Panc1 (cell line): ENCODE measurements at regions not wholly inside any gene's neighbourhood (a gene's known extent, or its start where the extent isn't known, plus 50 kb on each side); places are given as distances from the start of the nearest gene placed in this dataset.

Source experiments
- ATAC-seq: fragments of 200-7000 bp; cut with Tn5 transposase; 2 replicates; pipeline ENCODE4 v1.9.1; 2020; ENCODE audit warnings: mild to moderate bottlenecking, moderate library complexity
- BruUV-seq: library from RNA; stranded (reverse); fragments of 400-500 nt; replicated peaks from 2 replicates; lab custom pipeline; 2021; lab: Mats Ljungman, UMichigan
- CTCF ChIA-PET: fragments of 300-600 bp; sonication (Branson Sonifier 250); formaldehyde crosslinking; loops from one replicate; lab custom pipeline; 2022; ENCODE audit warnings: antibody characterized with exemption; lab: Charles Lee
- POLR2A ChIA-PET: fragments of 300-600 bp; sonication (Branson Sonifier 250); formaldehyde crosslinking; loops from one replicate; lab custom pipeline; 2022; ENCODE audit warnings: antibody characterized with exemption; lab: Charles Lee
- DNase-seq: peaks from one replicate; pipeline ENCODE4 v3.0.0-alpha.2; 2010; ENCODE audit warnings: low read depth, low spot score
- H3K27ac ChIP-seq: 2 replicates; pipeline ENCODE4 v1.5.1; 2011; ENCODE audit warnings: mild to moderate bottlenecking, low read length, inconsistent platforms
- H3K27me3 ChIP-seq: fragments of 200-500 bp; sonication (Bioruptor generic); 2 replicates; pipeline ENCODE4 v1.6.0; 2014; ENCODE audit warnings: low read length, inconsistent platforms; ENCODE audit not compliant: control insufficient read depth, insufficient read depth
- H3K36me3 ChIP-seq: fragments of 200-500 bp; sonication (Bioruptor generic); 2 replicates; pipeline ENCODE4 v1.5.1; 2014; ENCODE audit warnings: inconsistent platforms, mild to moderate bottlenecking, low read length, moderate library complexity; ENCODE audit not compliant: control insufficient read depth, insufficient read depth
- H3K4me1 ChIP-seq: 2 replicates; pipeline ENCODE4 v1.5.1; 2011; ENCODE audit warnings: inconsistent platforms, mild to moderate bottlenecking, low read length, moderate library complexity; ENCODE audit not compliant: control insufficient read depth, insufficient read depth
- H3K4me3 ChIP-seq, 2 experiments: 2 replicates each; pipeline ENCODE4 v1.5.1; 2011 to 2012; ENCODE audit warnings: low read depth in 2 of 2, low read length in 2 of 2, mild to moderate bottlenecking in 2 of 2, inconsistent platforms in 1 of 2, moderate library complexity in 1 of 2
- H3K9me3 ChIP-seq: fragments of 200-500 bp; sonication (Bioruptor generic); 2 replicates; pipeline ENCODE4 v1.5.1; 2014; ENCODE audit warnings: low read depth, mild to moderate bottlenecking, inconsistent platforms, low read length, moderate library complexity; ENCODE audit not compliant: control insufficient read depth, insufficient read depth
- POLR2AphosphoS5 ChIP-seq: IDR thresholded peaks from 2 replicates; pipeline ENCODE4 v1.6.1; 2012; ENCODE audit warnings: mild to moderate bottlenecking, low read depth, low read length, moderate library complexity
- SIN3A ChIP-seq: IDR thresholded peaks from 2 replicates; pipeline ENCODE4 v1.6.1; 2012; ENCODE audit warnings: low read depth, mild to moderate bottlenecking, low read length, moderate library complexity, borderline replicate concordance; ENCODE audit not compliant: insufficient read depth
- TCF7L2 ChIP-seq: IDR thresholded peaks from 2 replicates; pipeline ENCODE4 v1.6.1; 2011; ENCODE audit warnings: mild to moderate bottlenecking, low read depth, low read length, inconsistent platforms
- in situ Hi-C: cut with HindIII; loops from 2 replicates; pipeline ENCODE4 v1.10.0; 2016; ENCODE audit warnings: low sequenced_read_pairs, low pct_unique_long_range_greater_than_20kb
- intact Hi-C: fragments of 100-400 bp; cut with micrococcal nuclease; formaldehyde crosslinking; loops from one replicate; pipeline ENCODE4 v1.10.0; 2022; ENCODE audit not compliant: unreplicated experiment
- TF ChIP-seq, protein P1 (sequence below), 2 experiments: IDR thresholded peaks; 2 replicates each; pipeline ENCODE4 v1.6.1; 2011 to 2012; ENCODE audit warnings: low read depth in 2 of 2, control low read depth in 1 of 2, low read length in 1 of 2, mild to moderate bottlenecking in 1 of 2, moderate library complexity in 1 of 2; ENCODE audit not compliant: insufficient read depth in 1 of 2
- TF ChIP-seq, protein P2 (sequence below): fragments of 450-650 bp; IDR thresholded peaks from 2 replicates; pipeline ENCODE4 v1.5.1; 2017; ENCODE audit warnings: mild to moderate bottlenecking

DNA sequence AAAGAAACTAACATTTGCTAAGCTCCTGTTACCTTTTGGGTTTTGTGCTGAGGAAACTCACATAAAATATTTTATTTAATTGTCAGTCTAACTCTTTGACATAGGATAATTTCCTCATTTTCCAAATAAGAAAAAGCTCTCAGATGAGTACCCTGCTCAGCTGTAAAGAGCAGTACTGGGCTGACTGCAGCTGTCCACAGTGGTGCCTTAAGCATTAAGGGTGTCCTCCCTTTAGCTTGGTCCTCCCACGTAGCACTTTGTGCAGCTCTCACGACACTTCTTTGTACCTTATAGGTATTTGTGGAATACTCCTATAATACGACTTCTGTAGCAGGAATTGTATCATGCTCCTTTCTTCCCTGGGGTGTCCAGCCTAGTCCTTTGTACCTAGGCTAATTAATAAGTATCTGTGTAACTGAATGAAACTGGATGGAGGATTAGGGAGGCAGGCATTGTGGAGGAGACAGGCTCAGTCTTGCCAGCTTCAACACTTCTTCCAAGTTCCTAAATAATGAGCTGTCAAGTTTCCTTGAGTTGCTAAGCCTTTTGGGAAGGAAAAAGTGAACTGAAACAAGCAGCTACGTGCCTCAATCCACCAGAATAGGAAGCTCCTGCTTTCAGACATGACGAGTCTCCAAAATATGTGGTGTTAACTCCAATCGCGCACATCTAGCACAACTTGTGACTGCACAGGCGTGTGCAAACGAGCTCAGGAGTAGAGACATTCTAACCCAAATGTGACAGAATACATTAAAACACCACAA is 123.0 kb downstream of the SLC38A4 start:
- H3K27me3 ChIP-seq: no peaks in the 10 kb centered on the region
- BruUV-seq: no TSS peak
- no peak for DNase-seq
- no peak for TF ChIP-seq SIN3A
- ChIA-PET CTCF (no interaction called here), POLR2A (no interaction called here)
- H3K36me3 ChIP-seq: no peaks in the 10 kb centered on the region
- in situ Hi-C loops (no loop called here), intact Hi-C loops (no loop called here)
- H3K27ac ChIP-seq: no peak overlapping the region
- no peaks in the 10 kb centered on the region for H3K4me1 ChIP-seq
- no peaks in the 10 kb centered on the region; the same call in 1 of the 2 replicates for H3K9me3 ChIP-seq
- ATAC-seq: no peak
- H3K4me3 ChIP-seq: no peak overlapping the region

DNA sequence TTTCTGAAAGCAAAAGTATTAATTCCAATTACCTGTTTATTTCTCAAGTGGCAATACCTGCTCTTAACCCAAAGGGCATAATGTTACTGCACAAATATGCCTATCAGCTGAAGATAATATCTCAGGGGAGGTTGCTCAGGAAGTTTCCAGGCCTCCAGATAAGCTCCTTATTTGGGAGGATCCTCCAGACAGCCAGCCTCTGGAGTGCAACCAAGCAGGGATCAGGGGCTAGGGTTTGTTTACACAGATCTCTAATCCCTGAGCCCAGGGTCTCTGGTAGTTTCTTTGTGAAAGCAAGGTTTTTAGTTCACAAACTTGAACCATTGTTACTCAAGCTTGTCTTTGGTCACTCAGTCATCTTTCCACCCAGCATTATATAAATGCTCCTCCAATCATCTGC is 124.4 kb downstream of the SLC38A4 start:
- DNase-seq: no peak
- H3K4me1 ChIP-seq: no peaks in the 10 kb centered on the region
- ChIA-PET CTCF (no interaction called here), POLR2A (no interaction called here)
- BruUV-seq: no TSS peak
- TF ChIP-seq POLR2AphosphoS5: no peak
- no peak for TF ChIP-seq TCF7L2
- TF ChIP-seq, protein P1, sequence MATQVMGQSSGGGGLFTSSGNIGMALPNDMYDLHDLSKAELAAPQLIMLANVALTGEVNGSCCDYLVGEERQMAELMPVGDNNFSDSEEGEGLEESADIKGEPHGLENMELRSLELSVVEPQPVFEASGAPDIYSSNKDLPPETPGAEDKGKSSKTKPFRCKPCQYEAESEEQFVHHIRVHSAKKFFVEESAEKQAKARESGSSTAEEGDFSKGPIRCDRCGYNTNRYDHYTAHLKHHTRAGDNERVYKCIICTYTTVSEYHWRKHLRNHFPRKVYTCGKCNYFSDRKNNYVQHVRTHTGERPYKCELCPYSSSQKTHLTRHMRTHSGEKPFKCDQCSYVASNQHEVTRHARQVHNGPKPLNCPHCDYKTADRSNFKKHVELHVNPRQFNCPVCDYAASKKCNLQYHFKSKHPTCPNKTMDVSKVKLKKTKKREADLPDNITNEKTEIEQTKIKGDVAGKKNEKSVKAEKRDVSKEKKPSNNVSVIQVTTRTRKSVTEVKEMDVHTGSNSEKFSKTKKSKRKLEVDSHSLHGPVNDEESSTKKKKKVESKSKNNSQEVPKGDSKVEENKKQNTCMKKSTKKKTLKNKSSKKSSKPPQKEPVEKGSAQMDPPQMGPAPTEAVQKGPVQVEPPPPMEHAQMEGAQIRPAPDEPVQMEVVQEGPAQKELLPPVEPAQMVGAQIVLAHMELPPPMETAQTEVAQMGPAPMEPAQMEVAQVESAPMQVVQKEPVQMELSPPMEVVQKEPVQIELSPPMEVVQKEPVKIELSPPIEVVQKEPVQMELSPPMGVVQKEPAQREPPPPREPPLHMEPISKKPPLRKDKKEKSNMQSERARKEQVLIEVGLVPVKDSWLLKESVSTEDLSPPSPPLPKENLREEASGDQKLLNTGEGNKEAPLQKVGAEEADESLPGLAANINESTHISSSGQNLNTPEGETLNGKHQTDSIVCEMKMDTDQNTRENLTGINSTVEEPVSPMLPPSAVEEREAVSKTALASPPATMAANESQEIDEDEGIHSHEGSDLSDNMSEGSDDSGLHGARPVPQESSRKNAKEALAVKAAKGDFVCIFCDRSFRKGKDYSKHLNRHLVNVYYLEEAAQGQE (IDR thresholded peaks at IDR 0.05; ENCODE audit: insufficient read depth in 1 of 2, low read depth in 2 of 2, low read length in 1 of 2): no peak
- TF ChIP-seq SIN3A: no peak
- TF ChIP-seq, protein P2, sequence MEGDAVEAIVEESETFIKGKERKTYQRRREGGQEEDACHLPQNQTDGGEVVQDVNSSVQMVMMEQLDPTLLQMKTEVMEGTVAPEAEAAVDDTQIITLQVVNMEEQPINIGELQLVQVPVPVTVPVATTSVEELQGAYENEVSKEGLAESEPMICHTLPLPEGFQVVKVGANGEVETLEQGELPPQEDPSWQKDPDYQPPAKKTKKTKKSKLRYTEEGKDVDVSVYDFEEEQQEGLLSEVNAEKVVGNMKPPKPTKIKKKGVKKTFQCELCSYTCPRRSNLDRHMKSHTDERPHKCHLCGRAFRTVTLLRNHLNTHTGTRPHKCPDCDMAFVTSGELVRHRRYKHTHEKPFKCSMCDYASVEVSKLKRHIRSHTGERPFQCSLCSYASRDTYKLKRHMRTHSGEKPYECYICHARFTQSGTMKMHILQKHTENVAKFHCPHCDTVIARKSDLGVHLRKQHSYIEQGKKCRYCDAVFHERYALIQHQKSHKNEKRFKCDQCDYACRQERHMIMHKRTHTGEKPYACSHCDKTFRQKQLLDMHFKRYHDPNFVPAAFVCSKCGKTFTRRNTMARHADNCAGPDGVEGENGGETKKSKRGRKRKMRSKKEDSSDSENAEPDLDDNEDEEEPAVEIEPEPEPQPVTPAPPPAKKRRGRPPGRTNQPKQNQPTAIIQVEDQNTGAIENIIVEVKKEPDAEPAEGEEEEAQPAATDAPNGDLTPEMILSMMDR: no peak
- no peaks in the 10 kb centered on the region; the same call in 1 of the 2 replicates for H3K9me3 ChIP-seq
- in situ Hi-C loops (no loop called here), intact Hi-C loops (no loop called here)
- no peak for ATAC-seq
- H3K36me3 ChIP-seq: no peaks in the 10 kb centered on the region
- no peak overlapping the region for H3K27ac ChIP-seq
- H3K27me3 ChIP-seq: no peaks in the 10 kb centered on the region
- H3K4me3 ChIP-seq: no peak overlapping the region

DNA sequence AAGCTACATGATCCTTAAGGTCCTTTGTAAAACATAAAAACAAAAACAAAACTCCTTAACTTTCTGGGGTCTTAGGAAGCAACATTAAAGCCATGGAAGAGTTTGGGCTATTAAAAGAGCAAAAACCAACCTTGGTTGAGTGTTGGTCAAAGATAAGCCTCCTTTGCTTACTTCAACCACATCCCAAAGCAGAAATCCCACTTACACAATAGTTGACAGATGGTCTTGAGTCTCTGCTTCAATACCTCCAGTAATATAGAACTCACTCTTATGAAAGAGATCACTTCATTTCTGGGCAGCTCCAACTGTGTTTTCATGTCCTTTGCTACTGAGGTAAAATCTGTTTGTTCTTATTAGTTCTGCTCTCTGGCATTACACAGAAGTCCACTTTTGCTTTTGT is 125.8 kb downstream of the SLC38A4 start:
- Histone ChIP-seq H3K27me3 (no peaks in the 10 kb centered on the region), H3K27ac (no peak overlapping the region), H3K36me3 (no peaks in the 10 kb centered on the region), H3K4me3 (no peak overlapping the region), H3K9me3 (no peaks in the 10 kb centered on the region; the same call in 1 of the 2 replicates), H3K4me1 (no peaks in the 10 kb centered on the region)
- no peak for ATAC-seq
- in situ Hi-C loops (no loop called here), intact Hi-C loops (no loop called here)
- CTCF ChIA-PET: no interaction called here
- POLR2A ChIA-PET: no interaction called here
- DNase-seq: no peak
- BruUV-seq: no TSS peak
- TF ChIP-seq, protein P2: no peak
- TF ChIP-seq SIN3A (no peak), TCF7L2 (no peak)
- TF ChIP-seq, protein P1 (IDR thresholded peaks at IDR 0.05; ENCODE audit: insufficient read depth in 1 of 2, low read depth in 2 of 2, low read length in 1 of 2): no peak
